ENCODE measurements at regions not wholly inside any gene's neighbourhood (a gene's known extent, or its start where the extent isn't known, plus 50 kb on each side); places are given as distances from the start of the nearest gene placed in this dataset.

DNA sequence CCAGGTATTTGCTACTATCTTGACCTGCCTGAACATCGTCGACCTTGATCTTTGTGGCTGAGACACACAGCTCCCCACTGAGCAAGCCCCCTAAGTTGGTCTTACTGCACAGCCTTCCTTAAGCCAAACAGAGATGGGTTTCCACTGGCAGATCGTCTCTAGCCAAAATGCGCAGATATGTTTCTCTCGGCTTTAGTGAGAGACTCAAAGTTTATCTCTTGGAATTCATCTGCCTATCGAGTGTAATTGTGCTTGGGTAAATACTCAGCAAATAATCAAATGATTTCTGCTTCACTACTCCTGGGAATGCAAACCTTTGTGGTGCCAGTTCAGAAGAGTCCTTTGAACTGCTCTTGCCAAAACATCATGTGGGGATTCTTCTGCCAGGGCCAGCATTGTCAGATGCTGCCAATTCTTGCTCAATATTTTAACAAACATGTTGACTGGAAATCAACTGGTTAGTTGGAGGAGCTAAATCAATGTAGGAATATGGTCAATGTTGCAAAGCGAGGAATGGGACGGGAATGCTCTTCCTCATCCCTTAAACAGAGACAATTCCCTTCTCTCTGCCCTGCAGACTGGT, 141.2 kb upstream of the SLC28A3 start:
- H3K27ac Mint-ChIP-seq (ENCODE audit: unreplicated experiment), result no peak overlapping the region
- TF ChIP-seq, protein P1, sequence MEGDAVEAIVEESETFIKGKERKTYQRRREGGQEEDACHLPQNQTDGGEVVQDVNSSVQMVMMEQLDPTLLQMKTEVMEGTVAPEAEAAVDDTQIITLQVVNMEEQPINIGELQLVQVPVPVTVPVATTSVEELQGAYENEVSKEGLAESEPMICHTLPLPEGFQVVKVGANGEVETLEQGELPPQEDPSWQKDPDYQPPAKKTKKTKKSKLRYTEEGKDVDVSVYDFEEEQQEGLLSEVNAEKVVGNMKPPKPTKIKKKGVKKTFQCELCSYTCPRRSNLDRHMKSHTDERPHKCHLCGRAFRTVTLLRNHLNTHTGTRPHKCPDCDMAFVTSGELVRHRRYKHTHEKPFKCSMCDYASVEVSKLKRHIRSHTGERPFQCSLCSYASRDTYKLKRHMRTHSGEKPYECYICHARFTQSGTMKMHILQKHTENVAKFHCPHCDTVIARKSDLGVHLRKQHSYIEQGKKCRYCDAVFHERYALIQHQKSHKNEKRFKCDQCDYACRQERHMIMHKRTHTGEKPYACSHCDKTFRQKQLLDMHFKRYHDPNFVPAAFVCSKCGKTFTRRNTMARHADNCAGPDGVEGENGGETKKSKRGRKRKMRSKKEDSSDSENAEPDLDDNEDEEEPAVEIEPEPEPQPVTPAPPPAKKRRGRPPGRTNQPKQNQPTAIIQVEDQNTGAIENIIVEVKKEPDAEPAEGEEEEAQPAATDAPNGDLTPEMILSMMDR (conservative IDR thresholded peaks at IDR 0.05), result no peak
- DNase-seq (ENCODE audit: low read depth, low spot score), result no peak

DNA sequence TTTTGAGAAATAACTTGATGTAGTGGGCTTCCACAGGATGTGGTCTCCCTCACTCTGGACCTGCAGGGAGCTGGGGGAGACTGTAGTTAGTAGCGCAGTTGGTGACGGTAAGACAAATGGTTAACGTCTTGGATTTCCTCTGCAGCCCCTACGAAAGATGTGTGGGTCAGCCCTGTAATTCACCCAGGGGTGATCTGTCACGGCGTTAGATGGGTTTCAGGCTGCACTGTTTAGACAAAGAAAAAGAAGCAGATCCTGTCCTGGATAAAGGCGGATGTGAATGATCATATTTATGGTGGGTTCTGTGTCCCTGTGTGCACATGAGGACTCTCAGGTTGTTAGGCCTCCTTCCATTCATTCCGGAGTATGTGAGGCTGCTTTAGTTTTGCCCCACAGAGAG, 142.0 kb upstream of the SLC28A3 start:
- Mint-ChIP-seq H3K36me3 (ENCODE audit: low read depth) (no peaks in the 10 kb centered on the region), H3K27me3 (ENCODE audit: low read depth) (no peaks in the 10 kb centered on the region)
- no peak for DNase-seq (ENCODE audit: low read depth, low spot score)

More for the DNA sequence above, 141.2 kb upstream of the SLC28A3 start:
- peaks cover 10% of the 10 kb centered on the region for H3K4me1 Mint-ChIP-seq
- H3K4me3 Mint-ChIP-seq, result no peak overlapping the region
- no peaks in the 10 kb centered on the region for H3K36me3 Mint-ChIP-seq (ENCODE audit: low read depth)
- H3K9me3 Mint-ChIP-seq, result peaks cover 5% of the 10 kb centered on the region
- no peaks in the 10 kb centered on the region for H3K27me3 Mint-ChIP-seq (ENCODE audit: low read depth)

DNA sequence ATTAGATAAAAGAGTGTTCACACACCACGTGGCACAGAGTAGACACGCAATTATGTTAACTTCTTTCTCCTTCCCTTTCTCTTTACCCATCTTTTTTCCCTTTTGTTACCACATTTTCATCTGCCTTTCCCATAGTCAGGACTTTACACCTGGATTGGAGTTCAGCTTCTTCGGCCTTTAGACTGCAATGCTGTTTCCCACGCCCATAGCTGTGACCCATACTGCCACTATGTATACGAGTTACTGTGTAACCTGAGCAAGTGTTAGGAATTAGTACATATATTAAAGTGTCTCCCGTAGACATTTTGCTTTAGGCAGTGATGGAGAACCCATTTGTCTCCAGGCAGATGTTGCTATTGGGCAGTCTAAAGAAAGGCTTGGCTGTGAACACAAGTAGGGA, 143.6 kb upstream of the SLC28A3 start:
- TF ChIP-seq, protein P1 (conservative IDR thresholded peaks at IDR 0.05), result no peak
- Mint-ChIP-seq H3K27ac (ENCODE audit: unreplicated experiment) (no peak overlapping the region), H3K36me3 (ENCODE audit: low read depth) (no peaks in the 10 kb centered on the region), H3K4me1 (peaks cover 10% of the 10 kb centered on the region), H3K4me3 (no peak overlapping the region), H3K9me3 (peaks cover 4% of the 10 kb centered on the region), H3K27me3 (ENCODE audit: low read depth) (no peaks in the 10 kb centered on the region)
- no peak for DNase-seq (ENCODE audit: low read depth, low spot score)

More for the DNA sequence above, 142.0 kb upstream of the SLC28A3 start:
- Mint-ChIP-seq H3K27ac (ENCODE audit: unreplicated experiment) (no peak overlapping the region), H3K4me3 (no peak overlapping the region), H3K9me3 (peaks cover 4% of the 10 kb centered on the region), H3K4me1 (peaks cover 10% of the 10 kb centered on the region)
- TF ChIP-seq, protein P1 (conservative IDR thresholded peaks at IDR 0.05), result no peak

DNA sequence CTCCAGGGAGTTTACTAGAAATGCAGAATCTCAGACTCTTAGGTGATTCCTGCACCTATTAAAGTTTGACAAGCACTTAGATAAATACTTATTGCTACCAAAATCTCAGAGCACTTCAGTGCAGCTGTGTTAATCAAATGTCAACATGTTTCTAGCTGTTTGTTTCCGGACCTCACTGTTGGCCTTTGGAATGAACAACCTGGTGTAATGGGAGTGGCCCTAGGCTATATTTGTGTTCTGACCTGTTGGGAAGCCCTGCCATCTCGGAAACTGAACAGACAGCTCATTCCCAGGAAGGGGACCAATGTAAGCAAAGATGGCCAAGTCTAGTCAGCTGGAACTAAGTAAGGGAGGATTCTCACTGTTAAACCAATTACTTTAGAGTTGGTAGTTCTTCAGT, 145.0 kb upstream of the SLC28A3 start:
- TF ChIP-seq, protein P1 (conservative IDR thresholded peaks at IDR 0.05), result no peak
- Mint-ChIP-seq H3K9me3 (peaks cover 4% of the 10 kb centered on the region), H3K4me3 (no peak overlapping the region), H3K4me1 (peaks cover 10% of the 10 kb centered on the region), H3K36me3 (ENCODE audit: low read depth) (no peaks in the 10 kb centered on the region), H3K27me3 (ENCODE audit: low read depth) (no peaks in the 10 kb centered on the region), H3K27ac (ENCODE audit: unreplicated experiment) (no peak overlapping the region)
- no peak for DNase-seq (ENCODE audit: low read depth, low spot score)

DNA sequence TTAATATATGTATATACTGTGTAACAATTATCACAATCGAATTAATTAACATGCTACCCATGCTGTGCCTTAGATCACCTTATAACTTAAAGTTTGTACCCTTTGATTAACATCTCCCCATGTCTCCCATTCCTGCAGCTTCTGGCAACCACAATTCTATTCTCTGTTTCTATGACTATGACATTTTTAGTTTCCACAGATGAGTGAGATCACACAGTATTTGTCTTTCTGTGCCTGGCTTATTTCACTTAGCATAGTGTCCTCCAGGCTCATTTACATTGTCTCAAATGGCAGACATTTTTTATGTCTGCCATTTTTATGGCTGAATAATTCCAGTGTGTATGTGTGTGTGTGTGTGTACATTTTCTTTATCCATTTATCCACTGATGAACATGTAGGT, 146.1 kb upstream of the SLC28A3 start:
- peaks cover 4% of the 10 kb centered on the region for H3K4me1 Mint-ChIP-seq
- H3K27me3 Mint-ChIP-seq (ENCODE audit: low read depth), result no peaks in the 10 kb centered on the region
- no peak for DNase-seq (ENCODE audit: low read depth, low spot score)
- TF ChIP-seq, protein P1 (conservative IDR thresholded peaks at IDR 0.05), result no peak
- H3K9me3 Mint-ChIP-seq, result peaks cover 4% of the 10 kb centered on the region
- no peak overlapping the region for H3K4me3 Mint-ChIP-seq
- no peaks in the 10 kb centered on the region for H3K36me3 Mint-ChIP-seq (ENCODE audit: low read depth)
- H3K27ac Mint-ChIP-seq (ENCODE audit: unreplicated experiment), result no peak overlapping the region

Measured in neural crest cell (in vitro differentiated cells).